ENCODE measurements at regions not wholly inside any gene's neighbourhood (a gene's known extent, or its start where the extent isn't known, plus 50 kb on each side); places are given as distances from the start of the nearest gene placed in this dataset.
"Not testable (repeated sequence)": the region's sequence is repeated elsewhere in the genome, so short reads cannot be mapped to it uniquely, and the experiment has no call there.

GRCh38 chr4:10810411-10810810 lies 125.8 kb upstream of the CLNK start:
- Mint-ChIP-seq H3K9me3 (peaks cover 3 to 5% of the 10 kb centered on the region in 2 donors), H3K27ac (no peak overlapping the region), H3K36me3 (ENCODE audit: insufficient read depth in 2 of 2) (peaks cover 0 to 6% of the 10 kb centered on the region in 2 donors), H3K27me3 (ENCODE audit: low read depth) (peaks cover 7% of the 10 kb centered on the region), H3K4me3 (no peak overlapping the region), H3K4me1 (ENCODE audit: low read depth) (peaks cover 12% of the 10 kb centered on the region)
- no peak for ATAC-seq (replicated peaks in 1 of 2)
- no peak for DNase-seq

DNA sequence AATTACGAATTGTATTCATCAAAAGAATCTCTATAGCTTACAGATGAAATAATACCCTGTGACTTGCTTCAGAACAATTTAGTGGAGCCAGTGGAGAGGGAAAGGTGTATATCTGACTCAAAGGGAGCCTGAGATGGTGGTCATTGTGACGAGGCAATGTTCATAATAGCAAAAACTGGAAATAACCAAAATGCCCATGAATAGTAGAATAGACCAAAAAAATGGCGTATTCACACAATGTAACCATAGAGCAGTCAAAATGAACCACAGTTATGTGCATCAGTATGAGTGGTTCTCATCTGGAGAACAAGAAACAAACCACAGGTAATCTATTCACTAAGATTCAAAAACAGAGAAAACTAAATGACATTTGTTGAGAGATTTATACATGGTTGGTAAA lies 125.3 kb upstream of the CLNK start:
- Mint-ChIP-seq H3K36me3 (ENCODE audit: insufficient read depth in 2 of 2) (peaks cover 0 to 6% of the 10 kb centered on the region in 2 donors), H3K27ac (no peak overlapping the region), H3K9me3 (peaks cover 3 to 5% of the 10 kb centered on the region in 2 donors), H3K27me3 (ENCODE audit: low read depth) (peaks cover 7% of the 10 kb centered on the region), H3K4me3 (no peak overlapping the region), H3K4me1 (ENCODE audit: low read depth) (peaks cover 12% of the 10 kb centered on the region)
- DNase-seq (no peak), ATAC-seq (replicated peaks in 1 of 2) (peak; percentile 80 to 83)

- H3K36me3 Mint-ChIP-seq (ENCODE audit: insufficient read depth in 2 of 2) = peaks cover 0 to 6% of the 10 kb centered on the region in 2 donors
- peaks cover 7% of the 10 kb centered on the region for H3K27me3 Mint-ChIP-seq (ENCODE audit: low read depth)
- ATAC-seq (replicated peaks in 1 of 2) (no peak), DNase-seq (no peak)
- H3K4me3 Mint-ChIP-seq = no peak overlapping the region
- H3K9me3 Mint-ChIP-seq = peaks cover 3 to 5% of the 10 kb centered on the region in 2 donors
- no peak overlapping the region for H3K27ac Mint-ChIP-seq
- H3K4me1 Mint-ChIP-seq (ENCODE audit: low read depth) = peaks cover 12% of the 10 kb centered on the region
Measured at GRCh38 chr4:10808591-10808990, 124.0 kb upstream of the CLNK start.

- H3K27me3 Mint-ChIP-seq (ENCODE audit: low read depth) = peaks cover 7% of the 10 kb centered on the region
- no peak overlapping the region for H3K27ac Mint-ChIP-seq
- peaks cover 12% of the 10 kb centered on the region for H3K4me1 Mint-ChIP-seq (ENCODE audit: low read depth)
- peaks cover 3 to 5% of the 10 kb centered on the region in 2 donors for H3K9me3 Mint-ChIP-seq
- no peak for DNase-seq
- no peak for ATAC-seq (replicated peaks in 1 of 2)
- no peak overlapping the region for H3K4me3 Mint-ChIP-seq
- H3K36me3 Mint-ChIP-seq (ENCODE audit: insufficient read depth in 2 of 2) = peaks cover 0 to 6% of the 10 kb centered on the region in 2 donors
Measured at GRCh38 chr4:10806953-10807645, 122.5 kb upstream of the CLNK start.

DNA sequence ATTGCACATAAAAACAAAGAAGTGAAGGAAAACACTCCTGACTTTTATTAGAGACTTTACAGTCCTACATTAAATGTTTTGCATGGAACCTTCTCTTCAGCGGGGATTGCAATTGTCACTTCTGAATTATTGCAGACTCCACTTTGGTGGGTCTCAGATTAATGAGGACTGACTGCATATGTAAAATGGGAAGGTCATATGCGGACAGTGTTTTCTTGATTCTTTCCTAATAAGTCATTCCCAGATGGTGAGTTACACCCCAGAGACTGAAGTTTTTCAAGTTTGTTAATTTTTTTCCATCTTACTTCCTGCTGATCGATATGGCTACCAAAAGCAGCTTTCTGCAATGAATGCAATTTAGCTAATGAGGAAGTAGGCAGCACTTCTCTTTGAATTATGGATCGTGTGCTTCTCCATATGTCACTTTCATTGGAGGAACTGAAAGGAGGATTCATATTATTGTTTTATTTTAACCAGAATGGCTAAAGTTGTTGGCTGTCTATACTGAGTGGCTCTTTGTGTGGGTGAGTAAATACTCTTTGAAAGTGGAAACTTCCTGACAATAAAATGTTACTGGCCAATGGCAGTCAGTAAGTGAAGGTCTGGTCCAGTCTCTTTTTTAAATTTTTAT lies 119.3 kb upstream of the CLNK start:
- ATAC-seq (replicated peaks in 1 of 2) = no peak
- DNase-seq = no peak
- H3K27me3 Mint-ChIP-seq (ENCODE audit: low read depth) = peaks cover 7% of the 10 kb centered on the region
- H3K9me3 Mint-ChIP-seq = peaks cover 3 to 9% of the 10 kb centered on the region in 2 donors
- no peak overlapping the region for H3K27ac Mint-ChIP-seq
- H3K4me1 Mint-ChIP-seq (ENCODE audit: low read depth) = peaks cover 7% of the 10 kb centered on the region
- no peak overlapping the region for H3K4me3 Mint-ChIP-seq
- H3K36me3 Mint-ChIP-seq (ENCODE audit: insufficient read depth in 2 of 2) = peaks cover 0 to 6% of the 10 kb centered on the region in 2 donors

GRCh38 chr4:10787365-10787764 lies 102.8 kb upstream of the CLNK start:
- Mint-ChIP-seq H3K27me3 (ENCODE audit: low read depth) (no peaks in the 10 kb centered on the region), H3K36me3 (ENCODE audit: insufficient read depth in 2 of 2) (no peaks in the 10 kb centered on the region), H3K4me3 (no peak overlapping the region), H3K9me3 (peaks cover 2 to 4% of the 10 kb centered on the region in 2 donors), H3K4me1 (ENCODE audit: low read depth) (peaks cover 10% of the 10 kb centered on the region), H3K27ac (no peak overlapping the region)
- DNase-seq = no peak
- ATAC-seq (replicated peaks in 1 of 2) = no peak

GRCh38 chr4:10784621-10785020 lies 100.1 kb upstream of the CLNK start:
- ATAC-seq (replicated peaks in 1 of 2) (no peak), DNase-seq (no peak)
- no peak overlapping the region for H3K4me3 Mint-ChIP-seq
- no peak overlapping the region for H3K27ac Mint-ChIP-seq
- no peaks in the 10 kb centered on the region for H3K36me3 Mint-ChIP-seq (ENCODE audit: insufficient read depth in 2 of 2)
- H3K9me3 Mint-ChIP-seq = peaks cover 2 to 6% of the 10 kb centered on the region in 2 donors
- no peaks in the 10 kb centered on the region for H3K27me3 Mint-ChIP-seq (ENCODE audit: low read depth)
- H3K4me1 Mint-ChIP-seq (ENCODE audit: low read depth) = peaks cover 16% of the 10 kb centered on the region

- H3K27me3 Mint-ChIP-seq (ENCODE audit: low read depth) = no peaks in the 10 kb centered on the region
- H3K27ac Mint-ChIP-seq = no peak overlapping the region
- peaks cover 16% of the 10 kb centered on the region for H3K4me1 Mint-ChIP-seq (ENCODE audit: low read depth)
- no peak overlapping the region for H3K4me3 Mint-ChIP-seq
- no peaks in the 10 kb centered on the region for H3K36me3 Mint-ChIP-seq (ENCODE audit: insufficient read depth in 2 of 2)
- no peak for DNase-seq
- peak; percentile 33 to 51 for ATAC-seq (replicated peaks in 1 of 2)
- peaks cover 0 to 6% of the 10 kb centered on the region in 2 donors for H3K9me3 Mint-ChIP-seq
Measured at GRCh38 chr4:10783351-10783750, 98.8 kb upstream of the CLNK start.

GRCh38 chr4:10781805-10782204 lies 97.2 kb upstream of the CLNK start:
- peak in 1 of 2 donors; percentile 52 for ATAC-seq (replicated peaks in 1 of 2)
- Mint-ChIP-seq H3K27ac (no peak overlapping the region), H3K4me1 (ENCODE audit: low read depth) (peaks cover 16% of the 10 kb centered on the region), H3K4me3 (no peak overlapping the region), H3K9me3 (peaks cover 0 to 4% of the 10 kb centered on the region in 2 donors), H3K27me3 (ENCODE audit: low read depth) (no peaks in the 10 kb centered on the region), H3K36me3 (ENCODE audit: insufficient read depth in 2 of 2) (no peaks in the 10 kb centered on the region)
- no peak for DNase-seq

DNA sequence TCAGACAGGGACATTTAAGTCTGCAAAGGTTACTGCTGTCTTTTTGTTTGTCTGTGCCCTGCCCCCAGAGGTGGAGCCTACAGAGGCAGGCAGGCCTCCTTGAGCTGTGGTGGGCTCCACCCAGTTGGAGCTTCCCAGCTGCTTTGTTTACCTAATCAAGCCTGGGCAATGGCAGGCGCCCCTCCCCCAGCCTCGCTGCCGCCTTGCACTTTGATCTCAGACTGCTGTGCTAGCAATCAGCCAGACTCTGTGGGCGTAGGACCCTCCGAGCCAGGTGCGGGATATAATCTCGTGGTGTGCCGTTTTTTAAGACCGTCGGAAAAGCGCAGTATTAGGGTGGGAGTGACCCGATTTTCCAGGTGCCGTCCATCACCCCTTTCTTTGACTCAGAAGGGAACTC lies 96.2 kb upstream of the CLNK start:
- H3K27me3 Mint-ChIP-seq (ENCODE audit: low read depth); H3K4me3 Mint-ChIP-seq: not testable (repeated sequence)

GRCh38 chr4:10775132-10775531 lies 90.6 kb upstream of the CLNK start:
- not testable (repeated sequence) for H3K9me3 Mint-ChIP-seq; H3K4me3 Mint-ChIP-seq; H3K27me3 Mint-ChIP-seq (ENCODE audit: low read depth); H3K27ac Mint-ChIP-seq; H3K36me3 Mint-ChIP-seq (ENCODE audit: insufficient read depth in 2 of 2); H3K4me1 Mint-ChIP-seq (ENCODE audit: low read depth); DNase-seq; ATAC-seq (replicated peaks in 1 of 2)

More for the DNA sequence above, 96.2 kb upstream of the CLNK start:
- H3K4me1 Mint-ChIP-seq (ENCODE audit: low read depth) = peaks cover 16% of the 10 kb centered on the region
- not testable (repeated sequence) for H3K36me3 Mint-ChIP-seq (ENCODE audit: insufficient read depth in 2 of 2); DNase-seq; H3K9me3 Mint-ChIP-seq; ATAC-seq (replicated peaks in 1 of 2); H3K27ac Mint-ChIP-seq

DNA sequence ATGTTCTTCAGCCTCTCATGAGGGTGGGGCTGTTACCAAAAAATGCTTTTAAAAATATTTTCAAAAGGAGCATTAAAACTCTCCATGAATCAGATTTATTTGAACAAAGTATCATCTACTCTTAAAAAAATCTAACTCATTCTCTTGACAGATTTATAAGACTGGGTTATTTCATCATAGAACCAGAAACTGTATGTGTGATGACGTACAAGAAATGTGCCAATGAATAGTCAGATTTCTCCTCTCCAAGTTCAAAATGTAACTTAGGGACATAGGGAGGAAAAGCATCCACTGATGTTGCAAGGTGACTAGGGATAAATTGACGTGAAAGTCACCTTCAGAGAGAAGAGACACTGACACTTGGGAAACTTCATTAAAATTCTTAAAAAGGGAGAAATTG lies 89.1 kb upstream of the CLNK start:
- DNase-seq (no peak), ATAC-seq (replicated peaks in 1 of 2) (no peak)
- no peaks in the 10 kb centered on the region for H3K36me3 Mint-ChIP-seq (ENCODE audit: insufficient read depth in 2 of 2)
- no peak overlapping the region for H3K27ac Mint-ChIP-seq
- H3K4me3 Mint-ChIP-seq = no peak overlapping the region
- H3K9me3 Mint-ChIP-seq = no peaks in the 10 kb centered on the region
- no peaks in the 10 kb centered on the region for H3K4me1 Mint-ChIP-seq (ENCODE audit: low read depth)
- H3K27me3 Mint-ChIP-seq (ENCODE audit: low read depth) = no peaks in the 10 kb centered on the region

GRCh38 chr4:10773010-10773409 lies 88.4 kb upstream of the CLNK start:
- H3K36me3 Mint-ChIP-seq (ENCODE audit: insufficient read depth in 2 of 2) = no peaks in the 10 kb centered on the region
- ATAC-seq (replicated peaks in 1 of 2) (no peak), DNase-seq (no peak)
- H3K4me3 Mint-ChIP-seq = no peak overlapping the region
- H3K9me3 Mint-ChIP-seq = no peaks in the 10 kb centered on the region
- no peak overlapping the region for H3K27ac Mint-ChIP-seq
- no peaks in the 10 kb centered on the region for H3K4me1 Mint-ChIP-seq (ENCODE audit: low read depth)
- no peaks in the 10 kb centered on the region for H3K27me3 Mint-ChIP-seq (ENCODE audit: low read depth)

- Mint-ChIP-seq H3K27ac (no peak overlapping the region), H3K27me3 (ENCODE audit: low read depth) (no peaks in the 10 kb centered on the region), H3K4me1 (ENCODE audit: low read depth) (no peaks in the 10 kb centered on the region), H3K4me3 (no peak overlapping the region), H3K9me3 (peaks cover 9 to 11% of the 10 kb centered on the region in 2 donors), H3K36me3 (ENCODE audit: insufficient read depth in 2 of 2) (peaks cover 0 to 11% of the 10 kb centered on the region in 2 donors)
- DNase-seq (no peak), ATAC-seq (replicated peaks in 1 of 2) (no peak)
Measured at GRCh38 chr4:10765386-10765785, 80.8 kb upstream of the CLNK start.
